IMR-90 (cell line): ENCODE measurements at regions not wholly inside any gene's neighbourhood (a gene's known extent, or its start where the extent isn't known, plus 50 kb on each side); places are given as distances from the start of the nearest gene placed in this dataset.

Experiments used
- ATAC-seq: fragments of 200-7000 bp; cut with Tn5 transposase; 2 replicates; pipeline ENCODE4 v1.9.1; 2020; ENCODE audit warnings: low read depth, mild to moderate bottlenecking, moderate library complexity
- BruUV-seq: library from RNA; stranded (reverse); fragments of 400-500 nt; replicated peaks from 2 replicates; lab custom pipeline; 2021; lab: Mats Ljungman, UMichigan
- CTCF ChIA-PET: fragments of 300-600 bp; formaldehyde crosslinking; extraction: SDS; loops from one replicate; lab custom pipeline; 2021; ENCODE audit warnings: antibody characterized with exemption; lab: Yijun Ruan, JAX
- POLR2A ChIA-PET: fragments of 300-600 bp; sonication (Branson Sonifier 250); formaldehyde crosslinking; loops from one replicate; lab custom pipeline; 2022; ENCODE audit warnings: antibody characterized with exemption; ENCODE audit not compliant: unreplicated experiment; lab: Charles Lee
- DNase-seq: peaks from one replicate; pipeline ENCODE4 v3.0.0; 2013
- H2AFZ ChIP-seq: replicated peaks from 2 replicates; pipeline ENCODE3; 2013; ENCODE audit warnings: low read length, mild to moderate bottlenecking; ENCODE audit not compliant: poor library complexity
- H2AK5ac ChIP-seq: 2 replicates; pipeline ENCODE4 v1.6.1; 2013; ENCODE audit warnings: low read depth, low read length, inconsistent platforms
- H2AK9ac ChIP-seq: replicated peaks from 2 replicates; pipeline ENCODE3; 2013; ENCODE audit warnings: mild to moderate bottlenecking, low read depth, low read length, moderate library complexity; ENCODE audit not compliant: poor library complexity
- H2BK120ac ChIP-seq: 2 replicates; pipeline ENCODE4 v1.6.1; 2013; ENCODE audit warnings: low read depth, low read length, inconsistent platforms
- H2BK15ac ChIP-seq: 3 replicates; pipeline ENCODE4 v1.6.1; 2013; ENCODE audit warnings: low read depth, low read length, inconsistent platforms
- H2BK20ac ChIP-seq: 2 replicates; pipeline ENCODE4 v1.6.1; 2013; ENCODE audit warnings: low read depth, mild to moderate bottlenecking, inconsistent platforms, low read length, moderate library complexity
- H2BK5ac ChIP-seq: 2 replicates; pipeline ENCODE4 v1.6.1; 2013; ENCODE audit warnings: mild to moderate bottlenecking, low read depth, low read length, inconsistent platforms; ENCODE audit not compliant: poor library complexity, severe bottlenecking
- H3K14ac ChIP-seq: replicated peaks from 2 replicates; pipeline ENCODE4 v1.6.1; 2013; ENCODE audit warnings: low read depth, low read length, inconsistent platforms
- H3K18ac ChIP-seq: 2 replicates; pipeline ENCODE4 v1.6.1; 2013; ENCODE audit warnings: low read depth, low read length, control low read depth
- H3K23ac ChIP-seq: 2 replicates; pipeline ENCODE4 v1.6.1; 2013; ENCODE audit warnings: low read depth, low read length, inconsistent platforms
- H3K27ac ChIP-seq: 2 replicates; pipeline ENCODE4 v1.5.1; 2013; ENCODE audit warnings: mild to moderate bottlenecking, control low read depth, low read length; ENCODE audit not compliant: insufficient read depth
- H3K27me3 ChIP-seq: 2 replicates; pipeline ENCODE4 v1.6.1; 2013; ENCODE audit warnings: low read length; ENCODE audit not compliant: control insufficient read depth, insufficient read depth
- H3K36me3 ChIP-seq: 2 replicates; pipeline ENCODE4 v1.6.1; 2013; ENCODE audit warnings: low read length, mixed read lengths; ENCODE audit not compliant: control insufficient read depth, insufficient read depth
- H3K4ac ChIP-seq: 2 replicates; pipeline ENCODE4 v1.6.1; 2013; ENCODE audit warnings: low read depth, low read length, inconsistent platforms
- H3K4me1 ChIP-seq: 2 replicates; pipeline ENCODE4 v1.6.1; 2013; ENCODE audit warnings: low read length, mixed read lengths; ENCODE audit not compliant: control insufficient read depth, insufficient read depth
- H3K4me2 ChIP-seq: 2 replicates; pipeline ENCODE4 v1.6.1; 2013; ENCODE audit warnings: low read depth, mild to moderate bottlenecking, control low read depth, low read length, moderate library complexity
- H3K4me3 ChIP-seq: 2 replicates; pipeline ENCODE4 v1.5.1; 2013; ENCODE audit warnings: low read depth, mild to moderate bottlenecking, control low read depth, low read length, moderate library complexity; ENCODE audit not compliant: insufficient read depth
- H3K56ac ChIP-seq: 2 replicates; pipeline ENCODE4 v1.6.1; 2013; ENCODE audit warnings: low read length, inconsistent platforms; ENCODE audit not compliant: insufficient read depth; ENCODE audit errors: extremely low read depth
- H3K79me1 ChIP-seq, 2 experiments: 2 replicates each; pipeline ENCODE4 v1.6.1; 2013; ENCODE audit warnings: low read length in 2 of 2, inconsistent platforms in 1 of 2, low read depth in 1 of 2
- H3K9ac ChIP-seq: 2 replicates; pipeline ENCODE4 v1.6.1; 2013; ENCODE audit warnings: low read depth, low read length, control low read depth
- H3K9me1 ChIP-seq: 2 replicates; pipeline ENCODE4 v1.6.1; 2013; ENCODE audit warnings: low read length, inconsistent platforms; ENCODE audit not compliant: insufficient read depth
- H3K9me3 ChIP-seq: 2 replicates; pipeline ENCODE4 v1.6.1; 2013; ENCODE audit warnings: low read length; ENCODE audit not compliant: control insufficient read depth, insufficient read depth
- H4K20me1 ChIP-seq: 2 replicates; pipeline ENCODE4 v1.6.1; 2013; ENCODE audit warnings: low read length, inconsistent platforms; ENCODE audit not compliant: insufficient read depth
- H4K5ac ChIP-seq: 2 replicates; pipeline ENCODE4 v1.6.1; 2013; ENCODE audit warnings: mild to moderate bottlenecking, low read depth, low read length, control low read depth
- H4K8ac ChIP-seq, 2 experiments: 2 replicates each; pipeline ENCODE4 v1.6.1; 2013; ENCODE audit warnings: low read depth in 2 of 2, low read length in 2 of 2, control low read depth in 1 of 2, inconsistent platforms in 1 of 2
- H4K91ac ChIP-seq: 2 replicates; pipeline ENCODE4 v1.6.1; 2013; ENCODE audit warnings: low read depth, low read length, inconsistent platforms; ENCODE audit not compliant: insufficient read depth
- BHLHE40 ChIP-seq: fragments of 150-350 bp; IDR thresholded peaks from 2 replicates; pipeline ENCODE4 v1.6.1; 2016; ENCODE audit warnings: mild to moderate bottlenecking, low read depth, low read length
- CEBPB ChIP-seq: IDR thresholded peaks from 2 replicates; pipeline ENCODE4 v1.6.1; 2012; ENCODE audit warnings: low read depth, low read length, improper control_type of control experiment
- CHD1 ChIP-seq: IDR thresholded peaks from 2 replicates; pipeline ENCODE4 v1.6.1; 2012; ENCODE audit warnings: low read depth, low read length, improper control_type of control experiment
- ELK1 ChIP-seq: fragments of 150-350 bp; IDR thresholded peaks from 2 replicates; pipeline ENCODE4 v1.6.1; 2016; ENCODE audit warnings: low read depth, mild to moderate bottlenecking, low read length, moderate library complexity, borderline replicate concordance
- FOS ChIP-seq: fragments of 150-350 bp; IDR thresholded peaks from 2 replicates; pipeline ENCODE4 v1.6.1; 2016; ENCODE audit warnings: low read depth, low read length
- SMC3 ChIP-seq: fragments of 150-350 bp; IDR thresholded peaks from 2 replicates; pipeline ENCODE4 v1.6.1; 2016; ENCODE audit warnings: low read depth, mild to moderate bottlenecking, antibody characterized with exemption, low read length, moderate library complexity
- WGBS, 2 experiments: methylation state at CpG; one replicate each; pipeline versions ENCODE4 v1.1.5 to v1.1.7; 2013; ENCODE audit warnings: missing lambda C conversion rate in 2 of 2; ENCODE audit not compliant: insufficient read length in 1 of 2; ENCODE audit errors: extremely low coverage in 2 of 2; 5-methylcytosine and 5-hydroxymethylcytosine counted together
- dilution Hi-C: fragments of 300-500 bp; cut with HindIII; formaldehyde crosslinking; loops from one replicate; pipeline ENCODE4 v1.14.3; 2018; ENCODE audit warnings: low sequenced_read_pairs; ENCODE audit not compliant: unreplicated experiment
- in situ Hi-C: fragments of 300-500 bp; cut with MboI; formaldehyde crosslinking; loops from 3 replicates; pipeline ENCODE4 v1.14.3; 2019; ENCODE audit warnings: low sequenced_read_pairs, inconsistent platforms, mixed read lengths
- intact Hi-C: fragments of 100-400 bp; cut with micrococcal nuclease; formaldehyde crosslinking; loops from 2 replicates; pipeline ENCODE4 v1.10.0; 2022

- 47% methylated on average over 3 of the region's 9 CpGs; no CpG with 5 or more reads in 1 of the 2 experiments for WGBS, 2 experiments
- Histone ChIP-seq H2BK5ac (no peak overlapping the region), H3K9me1 (no peaks in the 10 kb centered on the region), H3K4ac (no peak overlapping the region), H2BK15ac (no peak overlapping the region), H3K4me2 (no peak overlapping the region), H2AK9ac (no peak overlapping the region), H4K91ac (no peak overlapping the region), H3K4me3 (no peak overlapping the region), H2AFZ (no peak overlapping the region), H3K9me3 (no peaks in the 10 kb centered on the region), H3K23ac (no peak overlapping the region), H3K14ac (no peak overlapping the region), H3K27me3 (no peaks in the 10 kb centered on the region), H4K5ac (no peak overlapping the region), H3K9ac (no peak overlapping the region), H3K4me1 (no peaks in the 10 kb centered on the region), H3K18ac (no peak overlapping the region), H3K36me3 (no peaks in the 10 kb centered on the region), H3K79me1 (no peaks in the 10 kb centered on the region), H3K27ac (no peak overlapping the region), H2AK5ac (no peak overlapping the region), H4K20me1 (no peaks in the 10 kb centered on the region), H2BK120ac (no peak overlapping the region), H3K56ac (no peak overlapping the region), H4K8ac (no peak overlapping the region), H2BK20ac (no peak overlapping the region)
- ChIA-PET POLR2A (no interaction called here), CTCF (no interaction called here)
- in situ Hi-C loops = no loop called here
- BruUV-seq = no TSS peak
- dilution Hi-C loops = no loop called here
- TF ChIP-seq BHLHE40 (no peak), ELK1 (no peak), FOS (no peak), CHD1 (no peak), SMC3 (no peak), CEBPB (no peak)
- no peak for ATAC-seq
- intact Hi-C loops = no loop called here
- no peak for DNase-seq
Observed at GRCh38 chrX:94871640-94872039, 1197.6 kb downstream of the FAM133A start.
